Neural cell (in vitro differentiated cells): ENCODE measurements at regions not wholly inside any gene's neighbourhood (a gene's known extent, or its start where the extent isn't known, plus 50 kb on each side); places are given as distances from the start of the nearest gene placed in this dataset.

ENCODE experiments used
- H2AFZ ChIP-seq: fragments of 200-600, 300-800 bp; sonication (generic), shearing (Covaris generic); 2 replicates; pipeline ENCODE4 v1.6.0; 2014; ENCODE audit warnings: low read depth, mild to moderate bottlenecking, antibody characterized with exemption, low read length, moderate library complexity
- H3F3A ChIP-seq: fragments of 200-600 bp; shearing (Covaris generic); 2 replicates; pipeline ENCODE4 v1.6.1; 2016; ENCODE audit warnings: mild to moderate bottlenecking, moderate library complexity, mixed read lengths, antibody characterized with exemption, low read length; ENCODE audit not compliant: insufficient read depth, poor library complexity, severe bottlenecking
- H3K27ac ChIP-seq: fragments of 200-600, 300-800 bp; sonication (generic), shearing (Covaris generic); 2 replicates; pipeline ENCODE4 v1.5.1; 2014; ENCODE audit warnings: mild to moderate bottlenecking, low read length, moderate library complexity
- H3K27me3 ChIP-seq: fragments of 300-800, 200-600 bp; sonication (generic), shearing (Covaris generic); 2 replicates; pipeline ENCODE4 v1.6.0; 2014; ENCODE audit warnings: mild to moderate bottlenecking, low read depth, low read length, moderate library complexity; ENCODE audit not compliant: insufficient read depth
- H3K36me3 ChIP-seq: fragments of 300-800, 200-600 bp; sonication (generic), shearing (Covaris generic); 2 replicates; pipeline ENCODE4 v1.5.1; 2014; ENCODE audit warnings: mild to moderate bottlenecking, antibody characterized with exemption, low read length, moderate library complexity; ENCODE audit not compliant: insufficient read depth
- H3K4me2 ChIP-seq: fragments of 300-800, 200-600 bp; sonication (generic), shearing (Covaris generic); 2 replicates; pipeline ENCODE4 v1.6.0; 2014; ENCODE audit warnings: mild to moderate bottlenecking, low read length
- H3K4me3 ChIP-seq: fragments of 300-800, 200-600 bp; sonication (generic), shearing (Covaris generic); 2 replicates; pipeline ENCODE4 v1.5.1; 2014; ENCODE audit warnings: mild to moderate bottlenecking, low read length, moderate library complexity
- H3K79me2 ChIP-seq: fragments of 200-600 bp; shearing (Covaris generic); replicated peaks from 2 replicates; pipeline ENCODE4 v1.6.0; 2014; ENCODE audit warnings: mild to moderate bottlenecking, low read length, moderate library complexity; ENCODE audit not compliant: insufficient read depth
- H3K9ac ChIP-seq: fragments of 300-800, 200-600 bp; sonication (generic), shearing (Covaris generic); 2 replicates; pipeline ENCODE4 v1.6.1; 2016; ENCODE audit warnings: mild to moderate bottlenecking, low read length, mixed read lengths
- H3K9me2 ChIP-seq: fragments of 200-600 bp; shearing (Covaris generic); 2 replicates; pipeline ENCODE4 v1.6.1; 2016; ENCODE audit warnings: mild to moderate bottlenecking, low read length, mixed read lengths; ENCODE audit not compliant: insufficient read depth
- H3K9me3 ChIP-seq: fragments of 200-600, 300-800 bp; sonication (generic), shearing (Covaris generic); 2 replicates; pipeline ENCODE4 v1.6.1; 2016; ENCODE audit warnings: mild to moderate bottlenecking, mixed run types, low read length, moderate library complexity, mixed read lengths
- H4K20me1 ChIP-seq: fragments of 200-600 bp; shearing (Covaris generic); 2 replicates; pipeline ENCODE4 v1.6.1; 2016; ENCODE audit warnings: mild to moderate bottlenecking, mixed run types; ENCODE audit not compliant: insufficient read depth
- CTCF ChIP-seq: fragments of 450-650 bp; IDR thresholded peaks from 2 replicates; pipeline ENCODE4 v1.5.1; 2014; ENCODE audit warnings: antibody characterized with exemption, mild to moderate bottlenecking, moderate library complexity; ENCODE audit not compliant: poor library complexity, severe bottlenecking
- EP300 ChIP-seq: fragments of 450-650 bp; conservative IDR thresholded peaks from 2 replicates; pipeline ENCODE4 v1.6.1; 2014; ENCODE audit warnings: antibody characterized with exemption, mild to moderate bottlenecking, moderate library complexity; ENCODE audit not compliant: poor library complexity, severe bottlenecking
- EZH2 ChIP-seq: fragments of 200-600, 300-800 bp; shearing (Covaris generic), sonication (generic); IDR thresholded peaks from 2 replicates; pipeline ENCODE4 v1.6.1; 2014; ENCODE audit warnings: antibody characterized with exemption, low read length, borderline replicate concordance, mild to moderate bottlenecking; ENCODE audit not compliant: insufficient read depth, poor library complexity, severe bottlenecking
- MXI1 ChIP-seq: fragments of 450-650 bp; conservative IDR thresholded peaks from 2 replicates; pipeline ENCODE4 v1.6.1; 2014; ENCODE audit warnings: antibody characterized with exemption, mild to moderate bottlenecking; ENCODE audit not compliant: poor library complexity, severe bottlenecking
- POLR2AphosphoS5 ChIP-seq: IDR thresholded peaks from 2 replicates; pipeline ENCODE4 v1.6.1; 2012
- RAD21 ChIP-seq: fragments of 450-650 bp; conservative IDR thresholded peaks from 2 replicates; pipeline ENCODE4 v1.6.1; 2014; ENCODE audit warnings: antibody characterized with exemption, mild to moderate bottlenecking, moderate library complexity
- SMC3 ChIP-seq: fragments of 450-650 bp; conservative IDR thresholded peaks from 2 replicates; pipeline ENCODE4 v1.6.1; 2014; ENCODE audit warnings: antibody characterized with exemption, mild to moderate bottlenecking, moderate library complexity; ENCODE audit not compliant: poor library complexity
- TAF1 ChIP-seq: IDR thresholded peaks from 2 replicates; pipeline ENCODE4 v1.6.1; 2012; ENCODE audit warnings: low read depth
- TF ChIP-seq, protein P1 (sequence below): IDR thresholded peaks from 2 replicates; pipeline ENCODE4 v1.6.1; 2012; ENCODE audit warnings: borderline replicate concordance

DNA sequence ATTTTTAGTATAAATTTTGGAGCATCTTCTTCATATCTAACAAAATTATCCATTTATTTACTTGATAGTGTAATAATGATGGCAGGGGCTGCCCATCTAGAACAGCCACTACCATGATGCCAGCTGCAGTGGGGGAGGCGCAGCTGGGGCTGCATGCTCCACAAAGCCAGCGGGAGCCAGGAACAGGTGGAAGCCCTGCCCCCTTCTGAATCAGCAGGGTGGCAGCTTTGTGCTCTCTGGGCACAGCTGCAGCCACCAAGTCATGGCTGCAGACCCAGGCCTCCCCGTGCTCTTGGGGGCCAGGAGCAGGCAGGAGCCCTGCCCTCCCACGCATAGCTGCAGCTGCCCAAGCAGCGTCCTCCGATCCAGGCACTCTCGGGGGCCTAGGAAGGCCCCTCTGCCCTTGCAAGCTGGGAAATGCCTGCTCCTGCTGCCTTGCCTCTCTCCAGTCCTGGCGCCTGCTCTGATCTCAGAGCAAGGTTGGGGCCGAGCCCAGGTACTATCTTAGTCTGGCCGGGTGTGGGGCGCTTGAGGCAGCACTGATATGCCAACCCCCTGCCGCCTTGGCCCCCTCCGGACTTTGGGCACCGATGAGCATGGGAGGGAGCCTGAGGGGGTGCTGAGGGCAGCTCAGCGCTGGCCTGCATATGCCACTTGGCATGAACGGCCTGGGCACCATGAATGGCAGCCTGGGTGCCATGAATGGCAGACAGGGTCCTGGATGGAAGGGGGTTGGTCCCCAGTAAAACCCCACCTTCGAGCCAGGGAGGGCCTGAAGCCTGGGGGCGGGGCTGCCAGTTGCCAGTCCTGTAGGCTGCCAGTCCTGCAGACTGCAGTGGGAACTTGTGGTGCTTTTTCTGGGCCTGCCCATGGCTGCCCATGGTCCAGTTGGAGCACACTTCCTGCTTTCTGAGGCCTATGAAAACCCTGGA lies 1110.8 kb upstream of the POT1 start:
- no peaks in the 10 kb centered on the region for H3K36me3 ChIP-seq
- no peaks in the 10 kb centered on the region for H4K20me1 ChIP-seq
- H3K9me2 ChIP-seq = no peaks in the 10 kb centered on the region
- no peak overlapping the region for H2AFZ ChIP-seq
- H3K79me2 ChIP-seq = no peaks in the 10 kb centered on the region
- no peak overlapping the region for H3K4me3 ChIP-seq
- no peak overlapping the region for H3K27ac ChIP-seq
- no peaks in the 10 kb centered on the region for H3K9me3 ChIP-seq
- TF ChIP-seq MXI1 = no peak
- TF ChIP-seq TAF1 = no peak
- TF ChIP-seq, protein P1, sequence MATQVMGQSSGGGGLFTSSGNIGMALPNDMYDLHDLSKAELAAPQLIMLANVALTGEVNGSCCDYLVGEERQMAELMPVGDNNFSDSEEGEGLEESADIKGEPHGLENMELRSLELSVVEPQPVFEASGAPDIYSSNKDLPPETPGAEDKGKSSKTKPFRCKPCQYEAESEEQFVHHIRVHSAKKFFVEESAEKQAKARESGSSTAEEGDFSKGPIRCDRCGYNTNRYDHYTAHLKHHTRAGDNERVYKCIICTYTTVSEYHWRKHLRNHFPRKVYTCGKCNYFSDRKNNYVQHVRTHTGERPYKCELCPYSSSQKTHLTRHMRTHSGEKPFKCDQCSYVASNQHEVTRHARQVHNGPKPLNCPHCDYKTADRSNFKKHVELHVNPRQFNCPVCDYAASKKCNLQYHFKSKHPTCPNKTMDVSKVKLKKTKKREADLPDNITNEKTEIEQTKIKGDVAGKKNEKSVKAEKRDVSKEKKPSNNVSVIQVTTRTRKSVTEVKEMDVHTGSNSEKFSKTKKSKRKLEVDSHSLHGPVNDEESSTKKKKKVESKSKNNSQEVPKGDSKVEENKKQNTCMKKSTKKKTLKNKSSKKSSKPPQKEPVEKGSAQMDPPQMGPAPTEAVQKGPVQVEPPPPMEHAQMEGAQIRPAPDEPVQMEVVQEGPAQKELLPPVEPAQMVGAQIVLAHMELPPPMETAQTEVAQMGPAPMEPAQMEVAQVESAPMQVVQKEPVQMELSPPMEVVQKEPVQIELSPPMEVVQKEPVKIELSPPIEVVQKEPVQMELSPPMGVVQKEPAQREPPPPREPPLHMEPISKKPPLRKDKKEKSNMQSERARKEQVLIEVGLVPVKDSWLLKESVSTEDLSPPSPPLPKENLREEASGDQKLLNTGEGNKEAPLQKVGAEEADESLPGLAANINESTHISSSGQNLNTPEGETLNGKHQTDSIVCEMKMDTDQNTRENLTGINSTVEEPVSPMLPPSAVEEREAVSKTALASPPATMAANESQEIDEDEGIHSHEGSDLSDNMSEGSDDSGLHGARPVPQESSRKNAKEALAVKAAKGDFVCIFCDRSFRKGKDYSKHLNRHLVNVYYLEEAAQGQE = no peak
- TF ChIP-seq RAD21 = no peak
- no peak for TF ChIP-seq POLR2AphosphoS5
- TF ChIP-seq CTCF = no peak
- no peak for TF ChIP-seq EP300
- no peak for TF ChIP-seq SMC3
- TF ChIP-seq EZH2 = no peak
- H3K27me3 ChIP-seq = no peaks in the 10 kb centered on the region
- no peak overlapping the region for H3K4me2 ChIP-seq
- no peaks in the 10 kb centered on the region for H3F3A ChIP-seq
- H3K9ac ChIP-seq = no peak overlapping the region

- Histone ChIP-seq H3K79me2 (no peaks in the 10 kb centered on the region), H3K9me3 (no peaks in the 10 kb centered on the region), H3K4me2 (no peak overlapping the region), H4K20me1 (no peaks in the 10 kb centered on the region), H3K36me3 (no peaks in the 10 kb centered on the region), H3K27ac (no peak overlapping the region), H3K9me2 (no peaks in the 10 kb centered on the region), H3K4me3 (no peak overlapping the region), H3F3A (no peaks in the 10 kb centered on the region), H3K27me3 (no peaks in the 10 kb centered on the region), H3K9ac (no peak overlapping the region), H2AFZ (no peak overlapping the region)
- TF ChIP-seq, protein P1 = no peak
- TF ChIP-seq EZH2 = no peak
- no peak for TF ChIP-seq EP300
- no peak for TF ChIP-seq TAF1
- no peak for TF ChIP-seq RAD21
- TF ChIP-seq MXI1 = no peak
- no peak for TF ChIP-seq CTCF
- no peak for TF ChIP-seq POLR2AphosphoS5
- TF ChIP-seq SMC3 = no peak
Measured at GRCh38 chr7:126026421-126027088, 1096.9 kb upstream of the POT1 start.
